GM12864 (cell line): ENCODE measurements at regions not wholly inside any gene's neighbourhood (a gene's known extent, or its start where the extent isn't known, plus 50 kb on each side); places are given as distances from the start of the nearest gene placed in this dataset.
A peak's percentile ranks its signal among the peaks of the same experiment; 100 is the strongest.

Source experiments
- DNase-seq: peaks from one replicate; pipeline ENCODE4 v3.0.0-alpha.2; 2011; ENCODE audit warnings: low read depth
- H3K4me3 ChIP-seq: 2 replicates; pipeline ENCODE4 v1.5.1; 2011; ENCODE audit warnings: mild to moderate bottlenecking, low read depth, low read length, control low read depth
- TF ChIP-seq, protein P1 (sequence below): IDR thresholded peaks from 2 replicates; pipeline ENCODE4 v1.5.1; 2011; ENCODE audit warnings: low read depth, mild to moderate bottlenecking, moderate library complexity, low read length, control low read depth, inconsistent platforms; ENCODE audit errors: missing control alignments

DNA sequence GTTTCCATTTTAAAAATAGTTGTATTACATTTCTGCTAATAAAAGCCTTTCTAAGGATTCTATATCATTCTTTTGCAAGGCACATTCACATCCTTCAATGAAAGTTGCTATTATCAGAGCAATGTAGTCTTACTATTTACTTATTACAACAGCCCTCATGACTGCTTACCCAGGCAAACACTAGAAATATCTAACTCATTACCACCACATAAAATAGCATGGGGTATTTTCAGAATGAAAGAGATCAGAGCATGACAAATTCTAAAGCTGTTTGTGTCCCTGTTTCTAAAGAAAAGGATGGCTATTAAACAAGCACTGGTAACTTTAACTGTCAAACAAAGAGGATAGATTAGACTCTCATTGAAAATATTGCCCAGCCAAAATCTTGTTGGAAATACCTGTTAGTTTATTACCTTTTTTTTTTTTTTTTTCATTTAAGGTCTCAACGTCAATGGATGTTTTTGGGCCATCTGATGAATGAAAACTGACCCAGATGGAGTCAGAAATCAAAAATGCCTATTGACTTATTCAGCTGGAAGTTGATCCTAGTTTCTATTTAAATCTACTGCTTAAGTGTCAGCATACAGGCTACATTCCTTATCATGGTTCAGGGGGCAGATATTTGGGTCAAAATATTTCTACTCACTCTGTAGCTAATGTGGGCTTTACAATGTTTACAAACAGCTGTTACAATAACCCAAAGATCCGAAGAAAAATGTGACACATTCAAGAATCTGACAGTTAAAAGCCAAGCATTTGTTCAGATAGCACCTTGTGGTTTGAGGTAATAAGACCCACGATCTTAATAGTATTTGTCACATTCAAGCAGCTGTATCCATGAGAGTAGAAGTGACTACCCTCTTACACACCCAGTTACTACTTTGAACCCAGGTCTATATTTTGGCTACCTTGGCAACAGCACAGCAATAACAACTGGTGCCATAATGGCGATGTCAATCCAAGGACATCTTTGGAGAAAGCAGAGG is 554.8 kb upstream of the MEF2C start:
- TF ChIP-seq, protein P1, sequence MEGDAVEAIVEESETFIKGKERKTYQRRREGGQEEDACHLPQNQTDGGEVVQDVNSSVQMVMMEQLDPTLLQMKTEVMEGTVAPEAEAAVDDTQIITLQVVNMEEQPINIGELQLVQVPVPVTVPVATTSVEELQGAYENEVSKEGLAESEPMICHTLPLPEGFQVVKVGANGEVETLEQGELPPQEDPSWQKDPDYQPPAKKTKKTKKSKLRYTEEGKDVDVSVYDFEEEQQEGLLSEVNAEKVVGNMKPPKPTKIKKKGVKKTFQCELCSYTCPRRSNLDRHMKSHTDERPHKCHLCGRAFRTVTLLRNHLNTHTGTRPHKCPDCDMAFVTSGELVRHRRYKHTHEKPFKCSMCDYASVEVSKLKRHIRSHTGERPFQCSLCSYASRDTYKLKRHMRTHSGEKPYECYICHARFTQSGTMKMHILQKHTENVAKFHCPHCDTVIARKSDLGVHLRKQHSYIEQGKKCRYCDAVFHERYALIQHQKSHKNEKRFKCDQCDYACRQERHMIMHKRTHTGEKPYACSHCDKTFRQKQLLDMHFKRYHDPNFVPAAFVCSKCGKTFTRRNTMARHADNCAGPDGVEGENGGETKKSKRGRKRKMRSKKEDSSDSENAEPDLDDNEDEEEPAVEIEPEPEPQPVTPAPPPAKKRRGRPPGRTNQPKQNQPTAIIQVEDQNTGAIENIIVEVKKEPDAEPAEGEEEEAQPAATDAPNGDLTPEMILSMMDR, result no peak
- DNase-seq, result no peak
- H3K4me3 ChIP-seq, result no peak overlapping the region

DNA sequence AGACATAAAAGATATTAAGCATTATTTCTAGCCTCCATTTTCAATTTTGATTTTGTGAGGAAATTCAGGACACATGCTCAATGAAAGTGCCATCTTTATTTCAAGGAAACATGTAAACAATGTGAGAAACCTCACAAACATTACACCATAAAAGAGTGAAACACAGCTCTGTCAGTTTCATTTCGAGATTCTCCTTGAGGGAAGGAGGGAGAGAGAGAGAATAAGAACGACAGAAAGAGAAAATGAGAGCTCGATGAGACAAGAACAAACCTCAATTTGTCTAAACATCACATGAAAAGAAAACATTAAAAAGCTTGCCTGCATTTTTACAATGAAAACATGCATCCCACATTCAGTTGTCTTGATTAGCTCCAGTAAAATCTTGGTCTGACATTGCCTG is 553.5 kb upstream of the MEF2C start:
- TF ChIP-seq, protein P1, result no peak
- peak overlapping the region; percentile 23; the same call in 1 of the 2 replicates for H3K4me3 ChIP-seq
- DNase-seq, result no peak

GRCh38 chr5:89435347-89435746 is 552.4 kb upstream of the MEF2C start:
- peak; percentile 82 for DNase-seq
- no peak overlapping the region; the same call in 1 of the 2 replicates for H3K4me3 ChIP-seq
- TF ChIP-seq, protein P1, result no peak

DNA sequence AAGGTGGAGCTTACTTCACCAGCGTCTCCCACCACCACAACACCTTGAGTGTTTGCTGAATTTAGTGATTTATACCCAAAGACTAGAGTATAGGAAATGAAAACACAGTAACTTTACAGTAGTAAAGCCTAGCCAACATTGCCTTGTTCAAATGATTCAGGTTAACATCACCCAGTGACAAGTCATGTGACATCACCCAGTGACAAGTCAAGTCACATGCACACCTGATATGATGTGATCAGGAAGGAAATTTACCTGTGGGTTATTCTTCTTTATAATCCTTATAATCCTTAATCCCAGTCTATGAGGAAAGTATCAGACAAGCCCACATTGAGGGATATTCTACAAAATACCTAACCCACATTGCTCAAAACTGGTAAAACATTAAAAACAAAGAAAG is 545.6 kb upstream of the MEF2C start:
- TF ChIP-seq, protein P1, result no peak

DNA sequence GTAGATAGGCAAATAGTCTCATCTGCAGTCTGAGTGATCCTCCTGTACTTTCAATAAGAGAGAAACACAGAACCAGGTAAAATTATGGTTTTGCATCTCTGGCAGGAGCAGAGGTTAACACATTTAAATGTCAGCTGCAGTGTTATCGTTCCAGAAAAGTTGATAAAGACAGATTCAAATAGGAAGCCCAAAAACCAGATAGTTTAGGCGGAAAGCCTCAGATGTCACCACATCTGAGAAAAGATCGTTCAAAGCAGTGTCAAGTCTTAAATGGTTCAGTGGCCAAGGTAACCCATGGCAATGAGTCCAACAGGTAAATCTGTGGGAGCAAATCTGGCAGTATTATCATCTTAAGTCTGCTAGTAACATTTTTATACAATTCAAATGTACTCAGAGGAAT is 542.1 kb upstream of the MEF2C start:
- DNase-seq, result no peak
- TF ChIP-seq, protein P1, result no peak
- no peak overlapping the region for H3K4me3 ChIP-seq

More for the DNA sequence above, 545.6 kb upstream of the MEF2C start:
- no peak for DNase-seq
- H3K4me3 ChIP-seq, result no peak overlapping the region

GRCh38 chr5:89421035-89421434 is 538.1 kb upstream of the MEF2C start:
- H3K4me3 ChIP-seq, result no peak overlapping the region
- TF ChIP-seq, protein P1, result no peak
- DNase-seq, result no peak
